Loucy (cell line): ENCODE measurements at regions not wholly inside any gene's neighbourhood (a gene's known extent, or its start where the extent isn't known, plus 50 kb on each side); places are given as distances from the start of the nearest gene placed in this dataset.

ENCODE experiments used
- H2AFZ ChIP-seq: fragments of 200-600 bp; sonication (generic); 2 replicates; pipeline ENCODE4 v1.6.0; 2016; ENCODE audit warnings: antibody characterized with exemption, mild to moderate bottlenecking, low read length, moderate library complexity
- H3F3A ChIP-seq: fragments of 200-600 bp; 2 replicates; pipeline ENCODE4 v1.6.0; 2016; ENCODE audit warnings: antibody characterized with exemption, low read depth, mild to moderate bottlenecking
- H3K27me3 ChIP-seq: fragments of 200-600 bp; sonication (generic); 2 replicates; pipeline ENCODE4 v1.6.1; 2014; ENCODE audit warnings: low read length, mild to moderate bottlenecking; ENCODE audit not compliant: insufficient read depth, poor library complexity, severe bottlenecking
- H3K36me3 ChIP-seq: fragments of 200-600 bp; sonication (generic); 2 replicates; pipeline ENCODE4 v1.6.1; 2016; ENCODE audit warnings: low read length; ENCODE audit not compliant: insufficient read depth
- H3K4me1 ChIP-seq: fragments of 200-600 bp; sonication (generic); 2 replicates; pipeline ENCODE4 v1.5.1; 2014; ENCODE audit warnings: low read length, mild to moderate bottlenecking; ENCODE audit not compliant: insufficient read depth, poor library complexity, severe bottlenecking
- H3K4me2 ChIP-seq: fragments of 200-600 bp; sonication (generic); 2 replicates; pipeline ENCODE4 v1.6.0; 2014; ENCODE audit warnings: antibody characterized with exemption, low read length, low read depth, mild to moderate bottlenecking; ENCODE audit not compliant: poor library complexity, severe bottlenecking
- H3K4me3 ChIP-seq: fragments of 200-600 bp; sonication (generic); 2 replicates; pipeline ENCODE4 v1.5.1; 2014; ENCODE audit warnings: low read length, mild to moderate bottlenecking, mixed read lengths; ENCODE audit not compliant: poor library complexity, severe bottlenecking
- H3K79me2 ChIP-seq: fragments of 200-600 bp; sonication (generic); 2 replicates; pipeline ENCODE4 v1.6.1; 2014; ENCODE audit warnings: low read length; ENCODE audit not compliant: insufficient read depth
- H3K9ac ChIP-seq: fragments of 200-600 bp; sonication (generic); 2 replicates; pipeline ENCODE4 v1.6.0; 2014; ENCODE audit warnings: mild to moderate bottlenecking, low read depth, low read length, moderate library complexity; ENCODE audit not compliant: poor library complexity, severe bottlenecking
- H3K9me2 ChIP-seq: fragments of 200-600 bp; sonication (generic); replicated peaks from 2 replicates; pipeline ENCODE4 v1.6.1; 2016; ENCODE audit warnings: low read depth, low read length, mixed read lengths
- H3K9me3 ChIP-seq: fragments of 200-600 bp; sonication (generic); 2 replicates; pipeline ENCODE4 v1.6.1; 2014; ENCODE audit warnings: mild to moderate bottlenecking, antibody characterized with exemption, low read length, low read depth; ENCODE audit not compliant: insufficient read depth
- H4K20me1 ChIP-seq: fragments of 200-600 bp; sonication (generic); 2 replicates; pipeline ENCODE4 v1.6.0; 2014; ENCODE audit warnings: antibody characterized with exemption, low read length, mild to moderate bottlenecking; ENCODE audit not compliant: insufficient read depth, poor library complexity, severe bottlenecking
- EZH2phosphoT487 ChIP-seq: fragments of 200-600 bp; IDR thresholded peaks from 2 replicates; pipeline ENCODE4 v1.6.1; 2018; ENCODE audit warnings: antibody characterized with exemption, mild to moderate bottlenecking, moderate library complexity, borderline replicate concordance
- TF ChIP-seq, protein P1 (sequence below): fragments of 200-600 bp; sonication (generic); conservative IDR thresholded peaks from 2 replicates; pipeline ENCODE4 v1.5.1; 2014; ENCODE audit warnings: mild to moderate bottlenecking, antibody characterized with exemption, low read length

DNA sequence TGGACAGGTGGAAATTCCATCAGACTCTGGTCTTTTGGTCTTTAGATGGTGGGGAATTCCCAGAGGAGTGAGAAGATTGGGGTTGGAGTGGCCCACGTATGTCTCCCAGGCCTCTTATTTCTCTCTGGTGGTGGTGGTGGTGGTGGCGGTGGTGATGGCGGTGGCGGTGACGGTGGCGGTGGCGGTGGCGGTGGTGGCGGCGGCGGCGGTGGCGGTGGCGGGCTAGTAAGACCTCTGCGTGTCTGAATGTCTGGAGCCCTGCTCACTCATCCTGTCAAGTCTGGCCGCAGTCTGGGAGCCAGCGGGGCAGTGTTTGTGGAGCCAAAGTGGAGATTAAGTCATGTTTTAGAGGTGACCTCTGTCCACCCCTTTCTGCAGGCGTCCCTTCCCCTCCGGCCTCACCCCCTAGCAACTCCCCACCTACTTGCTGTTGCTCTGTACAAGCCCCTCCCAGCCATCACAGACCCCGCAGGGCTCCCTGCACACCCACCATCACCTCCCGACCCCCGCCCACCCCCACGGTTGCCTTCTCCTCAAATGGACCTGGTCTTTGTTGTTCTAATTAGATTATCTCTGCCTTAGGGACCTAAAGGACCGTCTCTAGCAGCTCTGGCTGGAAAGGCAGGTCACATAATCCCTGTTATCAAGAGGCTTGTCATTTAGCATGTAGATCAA, 165.0 kb upstream of the TBX20 start:
- H3K36me3 ChIP-seq = no peaks in the 10 kb centered on the region
- no peak overlapping the region for H2AFZ ChIP-seq
- H3K27me3 ChIP-seq = no peaks in the 10 kb centered on the region
- no peaks in the 10 kb centered on the region for H3K9me2 ChIP-seq
- H3K79me2 ChIP-seq = no peaks in the 10 kb centered on the region
- H3F3A ChIP-seq = no peaks in the 10 kb centered on the region
- TF ChIP-seq EZH2phosphoT487 = no peak
- TF ChIP-seq, protein P1, sequence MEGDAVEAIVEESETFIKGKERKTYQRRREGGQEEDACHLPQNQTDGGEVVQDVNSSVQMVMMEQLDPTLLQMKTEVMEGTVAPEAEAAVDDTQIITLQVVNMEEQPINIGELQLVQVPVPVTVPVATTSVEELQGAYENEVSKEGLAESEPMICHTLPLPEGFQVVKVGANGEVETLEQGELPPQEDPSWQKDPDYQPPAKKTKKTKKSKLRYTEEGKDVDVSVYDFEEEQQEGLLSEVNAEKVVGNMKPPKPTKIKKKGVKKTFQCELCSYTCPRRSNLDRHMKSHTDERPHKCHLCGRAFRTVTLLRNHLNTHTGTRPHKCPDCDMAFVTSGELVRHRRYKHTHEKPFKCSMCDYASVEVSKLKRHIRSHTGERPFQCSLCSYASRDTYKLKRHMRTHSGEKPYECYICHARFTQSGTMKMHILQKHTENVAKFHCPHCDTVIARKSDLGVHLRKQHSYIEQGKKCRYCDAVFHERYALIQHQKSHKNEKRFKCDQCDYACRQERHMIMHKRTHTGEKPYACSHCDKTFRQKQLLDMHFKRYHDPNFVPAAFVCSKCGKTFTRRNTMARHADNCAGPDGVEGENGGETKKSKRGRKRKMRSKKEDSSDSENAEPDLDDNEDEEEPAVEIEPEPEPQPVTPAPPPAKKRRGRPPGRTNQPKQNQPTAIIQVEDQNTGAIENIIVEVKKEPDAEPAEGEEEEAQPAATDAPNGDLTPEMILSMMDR = no peak
- H3K4me2 ChIP-seq = no peak overlapping the region
- no peaks in the 10 kb centered on the region for H3K9me3 ChIP-seq
- no peak overlapping the region for H3K4me3 ChIP-seq
- no peaks in the 10 kb centered on the region for H3K4me1 ChIP-seq
- H4K20me1 ChIP-seq = no peaks in the 10 kb centered on the region
- H3K9ac ChIP-seq = no peak overlapping the region

DNA sequence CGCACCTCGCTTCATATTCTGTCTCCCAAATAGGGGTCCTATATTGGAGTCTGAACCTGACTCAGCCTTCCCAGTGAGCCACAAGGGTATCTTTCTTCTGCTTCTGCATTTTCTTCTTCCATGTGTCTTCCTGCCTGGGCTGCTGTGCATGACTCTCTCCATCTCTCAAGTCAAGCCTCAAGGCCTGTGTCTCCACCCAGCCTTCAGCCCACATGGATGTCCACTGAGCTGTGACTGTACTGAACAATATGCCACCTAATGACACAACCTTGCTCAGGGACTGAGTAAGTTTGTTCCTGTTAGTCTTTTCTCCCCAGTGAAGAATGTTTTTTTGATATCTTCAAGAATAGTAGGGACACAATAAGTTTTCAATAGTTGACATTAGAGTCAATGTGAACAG, 162.7 kb upstream of the TBX20 start:
- Histone ChIP-seq H3K36me3 (no peaks in the 10 kb centered on the region), H3K4me2 (no peak overlapping the region), H3K4me1 (no peaks in the 10 kb centered on the region), H3K9me3 (no peaks in the 10 kb centered on the region), H3F3A (no peaks in the 10 kb centered on the region), H3K9ac (no peak overlapping the region), H3K9me2 (no peaks in the 10 kb centered on the region), H2AFZ (no peak overlapping the region), H3K27me3 (no peaks in the 10 kb centered on the region), H3K79me2 (no peaks in the 10 kb centered on the region), H4K20me1 (no peaks in the 10 kb centered on the region), H3K4me3 (no peak overlapping the region)
- TF ChIP-seq, protein P1 = no peak
- TF ChIP-seq EZH2phosphoT487 = no peak

DNA sequence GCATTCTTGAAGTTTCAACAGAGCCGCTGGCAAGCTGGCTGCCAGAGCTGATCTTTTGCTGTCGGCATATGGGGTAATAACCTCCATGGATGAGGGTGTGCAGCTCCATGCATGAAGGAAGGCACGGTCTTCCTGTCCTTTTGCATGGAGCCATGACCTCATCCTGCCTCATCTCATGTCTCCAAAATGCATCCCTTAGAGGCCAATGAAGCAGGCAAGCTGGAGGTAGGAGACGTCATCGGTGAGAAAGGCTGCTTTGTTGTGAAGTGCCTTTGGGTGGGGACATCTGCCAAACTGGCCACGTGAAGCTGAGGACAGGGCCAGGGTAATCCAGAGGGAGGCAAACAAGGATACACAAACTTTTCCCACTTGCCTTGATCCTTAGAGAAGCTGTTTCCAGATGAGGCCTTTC, 161.5 kb upstream of the TBX20 start:
- Histone ChIP-seq H2AFZ (no peak overlapping the region), H3F3A (no peaks in the 10 kb centered on the region), H3K9ac (no peak overlapping the region), H3K79me2 (no peaks in the 10 kb centered on the region), H3K9me2 (no peaks in the 10 kb centered on the region), H4K20me1 (no peaks in the 10 kb centered on the region), H3K9me3 (no peaks in the 10 kb centered on the region), H3K4me3 (no peak overlapping the region), H3K27me3 (no peaks in the 10 kb centered on the region), H3K4me1 (no peaks in the 10 kb centered on the region), H3K4me2 (no peak overlapping the region), H3K36me3 (no peaks in the 10 kb centered on the region)
- TF ChIP-seq EZH2phosphoT487 = no peak
- TF ChIP-seq, protein P1 = no peak
